Liver (tissue), 3 donors: ENCODE measurements at regions not wholly inside any gene's neighbourhood (a gene's known extent, or its start where the extent isn't known, plus 50 kb on each side); places are given as distances from the start of the nearest gene placed in this dataset.

ENCODE experiments used
- CTCF ChIP-seq: fragments of 150-350 bp; IDR thresholded peaks from 2 replicates; pipeline ENCODE4 v1.5.1; 2017; ENCODE audit warnings: improper control_type of control experiment, low read depth, low read length; ENCODE audit not compliant: missing input control
- EGR1 ChIP-seq, 2 donors: IDR thresholded peaks; 2 replicates each; pipeline ENCODE4 v1.6.1; 2016 to 2018; ENCODE audit warnings: antibody characterized with exemption in 2 of 2, low read depth in 2 of 2
- FOXA1 ChIP-seq: IDR thresholded peaks from 2 replicates; pipeline ENCODE4 v1.6.1; 2016; ENCODE audit warnings: antibody characterized with exemption
- GABPA ChIP-seq, 2 donors: IDR thresholded peaks in 1 of 2; conservative IDR thresholded peaks in 1 of 2; 2 replicates each; pipeline ENCODE4 v1.6.1; 2016; ENCODE audit warnings: antibody characterized with exemption in 2 of 2, mild to moderate bottlenecking in 1 of 2, moderate library complexity in 1 of 2
- MAX ChIP-seq: IDR thresholded peaks from 2 replicates; pipeline ENCODE4 v1.6.1; 2016; ENCODE audit warnings: antibody characterized with exemption
- REST ChIP-seq: IDR thresholded peaks from 2 replicates; pipeline ENCODE4 v1.6.1; 2016; ENCODE audit warnings: antibody characterized with exemption, mild to moderate bottlenecking
- RXRA ChIP-seq, 2 donors: IDR thresholded peaks; 2 replicates each; pipeline ENCODE4 v1.6.1; 2017 to 2018; ENCODE audit warnings: antibody characterized with exemption in 2 of 2, mild to moderate bottlenecking in 1 of 2
- ZBTB33 ChIP-seq: IDR thresholded peaks from 2 replicates; pipeline ENCODE4 v1.6.1; 2016; ENCODE audit warnings: antibody characterized with exemption
- donor health status: healthy.
- donor health status: healthy.

GRCh38 chr4:31059753-31060522 lies 339.8 kb downstream of the PCDH7 start:
- no peak for TF ChIP-seq CTCF
- TF ChIP-seq GABPA (IDR thresholded peaks at IDR 0.05 in 1 of 2, conservative IDR thresholded peaks at IDR 0.05 in 1 of 2), result no peak
- no peak for TF ChIP-seq REST
- no peak for TF ChIP-seq EGR1 (IDR thresholded peaks at IDR 0.05; ENCODE audit: low read depth in 2 of 2)
- no peak for TF ChIP-seq MAX
- TF ChIP-seq FOXA1, result no peak
- TF ChIP-seq RXRA (IDR thresholded peaks at IDR 0.05), result no peak
- no peak for TF ChIP-seq ZBTB33
